ENCODE measurements at regions not wholly inside any gene's neighbourhood (a gene's known extent, or its start where the extent isn't known, plus 50 kb on each side); places are given as distances from the start of the nearest gene placed in this dataset.

GRCh38 chr18:44514766-44515165 is 165.9 kb upstream of the SETBP1 start:
- TF ChIP-seq EZH2phosphoT487 (IDR thresholded peaks at IDR 0.05; ENCODE audit: insufficient read depth, low read depth) (no peak), EZH2 (IDR thresholded peaks at IDR 0.05; ENCODE audit: insufficient read depth, poor library complexity, severe bottlenecking) (no peak)
